ENCODE measurements at regions not wholly inside any gene's neighbourhood (a gene's known extent, or its start where the extent isn't known, plus 50 kb on each side); places are given as distances from the start of the nearest gene placed in this dataset.
"Not testable (repeated sequence)": the region's sequence is repeated elsewhere in the genome, so short reads cannot be mapped to it uniquely, and the experiment has no call there.

GRCh38 chr5:121350181-121350930 lies 501.3 kb upstream of the FTMT start:
- no peak for DNase-seq (ENCODE audit: low spot score)

GRCh38 chr5:121366515-121366914 lies 485.2 kb upstream of the FTMT start:
- DNase-seq (ENCODE audit: low spot score): no peak

GRCh38 chr5:121373371-121373770 lies 478.3 kb upstream of the FTMT start:
- no peak for DNase-seq (ENCODE audit: low spot score)

- no peak for DNase-seq (ENCODE audit: low spot score)
Observed at GRCh38 chr5:121377461-121377860, 474.2 kb upstream of the FTMT start.

GRCh38 chr5:121378046-121378445 lies 473.6 kb upstream of the FTMT start:
- no peak for DNase-seq (ENCODE audit: low spot score)

GRCh38 chr5:121378559-121379359 lies 472.9 kb upstream of the FTMT start:
- no peak for DNase-seq (ENCODE audit: low spot score)

- no peak for DNase-seq (ENCODE audit: low spot score)
Observed at GRCh38 chr5:121380066-121380465, 471.6 kb upstream of the FTMT start.

- DNase-seq (ENCODE audit: low spot score): no peak
Observed at GRCh38 chr5:121384359-121384758, 467.3 kb upstream of the FTMT start.

GRCh38 chr5:121386334-121386733 lies 465.3 kb upstream of the FTMT start:
- DNase-seq (ENCODE audit: low spot score): no peak

- no peak for DNase-seq (ENCODE audit: low spot score)
Observed at GRCh38 chr5:121396716-121397115, 455.0 kb upstream of the FTMT start.

GRCh38 chr5:121399879-121400278 lies 451.8 kb upstream of the FTMT start:
- no peak for DNase-seq (ENCODE audit: low spot score)

GRCh38 chr5:121408778-121409177 lies 442.9 kb upstream of the FTMT start:
- no peak for DNase-seq (ENCODE audit: low spot score)

GRCh38 chr5:121415270-121415669 lies 436.4 kb upstream of the FTMT start:
- no peak for DNase-seq (ENCODE audit: low spot score)

- no peak for DNase-seq (ENCODE audit: low spot score)
Observed at GRCh38 chr5:121421646-121422045, 430.0 kb upstream of the FTMT start.

GRCh38 chr5:121424976-121425375 lies 426.7 kb upstream of the FTMT start:
- no peak for DNase-seq (ENCODE audit: low spot score)

GRCh38 chr5:121426153-121426552 lies 425.5 kb upstream of the FTMT start:
- DNase-seq (ENCODE audit: low spot score): no peak

GRCh38 chr5:121429761-121430160 lies 421.9 kb upstream of the FTMT start:
- DNase-seq (ENCODE audit: low spot score): no peak

GRCh38 chr5:121430538-121430937 lies 421.1 kb upstream of the FTMT start:
- DNase-seq (ENCODE audit: low spot score): no peak

GRCh38 chr5:121445511-121445910 lies 406.2 kb upstream of the FTMT start:
- DNase-seq (ENCODE audit: low spot score): no peak

GRCh38 chr5:121462441-121462840 lies 389.2 kb upstream of the FTMT start:
- DNase-seq (ENCODE audit: low spot score): no peak

GRCh38 chr5:121471222-121471621 lies 380.5 kb upstream of the FTMT start:
- DNase-seq (ENCODE audit: low spot score): not testable (repeated sequence)

GRCh38 chr5:121478636-121479035 lies 373.0 kb upstream of the FTMT start:
- no peak for DNase-seq (ENCODE audit: low spot score)

GRCh38 chr5:121479337-121479736 lies 372.3 kb upstream of the FTMT start:
- DNase-seq (ENCODE audit: low spot score): no peak

Measured in putamen (tissue), 1 donor.